PC-9 (cell line): ENCODE measurements at regions not wholly inside any gene's neighbourhood (a gene's known extent, or its start where the extent isn't known, plus 50 kb on each side); places are given as distances from the start of the nearest gene placed in this dataset.

Experiments
- EZH2 ChIP-seq: fragments of 200-600 bp; sonication (generic); IDR thresholded peaks from 2 replicates; pipeline ENCODE4 v1.8.0; 2017; ENCODE audit warnings: antibody characterized with exemption, low read depth
- TF ChIP-seq, protein P1 (sequence below): fragments of 200-600 bp; sonication (generic); conservative IDR thresholded peaks from 2 replicates; pipeline ENCODE4 v1.6.1; 2017; ENCODE audit warnings: mixed run types, antibody characterized with exemption, mild to moderate bottlenecking, moderate library complexity

DNA sequence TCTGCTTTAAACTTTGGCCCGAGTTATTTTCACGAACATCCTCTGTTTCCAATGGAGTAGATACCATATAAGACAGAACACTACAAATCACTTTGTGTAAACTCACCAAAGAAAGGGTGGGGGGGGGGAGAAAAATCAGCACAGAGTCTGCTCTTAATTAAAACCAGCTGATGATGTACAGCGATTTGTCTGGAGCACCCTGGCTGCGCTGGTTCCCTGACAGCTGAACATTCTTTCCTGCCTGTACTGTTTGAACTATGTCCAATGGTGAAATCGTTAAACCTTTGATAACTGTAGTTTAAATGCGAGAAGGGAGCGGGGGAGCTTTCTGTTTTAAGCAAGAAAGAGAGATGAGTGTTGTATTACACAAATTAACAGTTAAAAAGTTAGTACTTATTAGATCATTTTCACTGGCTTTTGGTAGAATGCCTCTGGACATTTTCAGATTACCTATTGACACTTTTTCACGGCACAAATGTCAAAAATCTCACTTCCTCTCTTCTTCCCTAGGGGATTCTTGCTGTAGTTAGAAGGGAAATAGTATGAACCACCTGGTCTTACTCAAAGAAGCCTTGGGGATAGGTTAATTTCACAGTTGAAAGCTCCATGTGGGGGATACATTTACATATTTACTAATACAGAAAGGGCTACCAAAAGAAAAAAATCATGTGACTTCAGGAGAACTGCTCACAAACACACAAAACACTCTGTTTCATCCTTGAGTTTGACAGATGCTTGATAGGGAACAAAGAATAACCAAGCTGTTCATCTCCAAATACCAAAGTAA lies 140.2 kb upstream of the RUNX1 start:
- no peak for TF ChIP-seq EZH2
- TF ChIP-seq, protein P1, sequence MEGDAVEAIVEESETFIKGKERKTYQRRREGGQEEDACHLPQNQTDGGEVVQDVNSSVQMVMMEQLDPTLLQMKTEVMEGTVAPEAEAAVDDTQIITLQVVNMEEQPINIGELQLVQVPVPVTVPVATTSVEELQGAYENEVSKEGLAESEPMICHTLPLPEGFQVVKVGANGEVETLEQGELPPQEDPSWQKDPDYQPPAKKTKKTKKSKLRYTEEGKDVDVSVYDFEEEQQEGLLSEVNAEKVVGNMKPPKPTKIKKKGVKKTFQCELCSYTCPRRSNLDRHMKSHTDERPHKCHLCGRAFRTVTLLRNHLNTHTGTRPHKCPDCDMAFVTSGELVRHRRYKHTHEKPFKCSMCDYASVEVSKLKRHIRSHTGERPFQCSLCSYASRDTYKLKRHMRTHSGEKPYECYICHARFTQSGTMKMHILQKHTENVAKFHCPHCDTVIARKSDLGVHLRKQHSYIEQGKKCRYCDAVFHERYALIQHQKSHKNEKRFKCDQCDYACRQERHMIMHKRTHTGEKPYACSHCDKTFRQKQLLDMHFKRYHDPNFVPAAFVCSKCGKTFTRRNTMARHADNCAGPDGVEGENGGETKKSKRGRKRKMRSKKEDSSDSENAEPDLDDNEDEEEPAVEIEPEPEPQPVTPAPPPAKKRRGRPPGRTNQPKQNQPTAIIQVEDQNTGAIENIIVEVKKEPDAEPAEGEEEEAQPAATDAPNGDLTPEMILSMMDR = no peak
